GM23338 (cell line): ENCODE measurements at regions not wholly inside any gene's neighbourhood (a gene's known extent, or its start where the extent isn't known, plus 50 kb on each side); places are given as distances from the start of the nearest gene placed in this dataset.
"Not testable (repeated sequence)": the region's sequence is repeated elsewhere in the genome, so short reads cannot be mapped to it uniquely, and the experiment has no call there.

Experiments
- ATAC-seq: fragments of 200-7000 bp; cut with Tn5 transposase; 3 replicates; pipeline ENCODE4 v1.9.1; 2020
- DNase-seq: peaks from one replicate; pipeline ENCODE4 v3.0.0-alpha.2; 2015; ENCODE audit warnings: low spot score
- H2AFZ ChIP-seq: fragments of 200-600 bp; sonication (generic); 2 replicates; pipeline ENCODE4 v1.8.0; 2016; ENCODE audit warnings: antibody characterized with exemption, mild to moderate bottlenecking, moderate library complexity
- H3F3A ChIP-seq: fragments of 200-600 bp; sonication (generic); replicated peaks from 2 replicates; pipeline ENCODE4 v1.8.0; 2017; ENCODE audit warnings: antibody characterized with exemption, mixed run types, low read depth
- H3K27ac ChIP-seq: fragments of 200-600 bp; sonication (generic); 2 replicates; pipeline ENCODE4 v1.6.1; 2016; ENCODE audit warnings: low read depth
- H3K27me3 ChIP-seq: fragments of 200-600 bp; sonication (generic); 2 replicates; pipeline ENCODE4 v1.8.0; 2016; ENCODE audit warnings: mild to moderate bottlenecking, mixed run types, moderate library complexity; ENCODE audit not compliant: insufficient read depth
- H3K36me3 ChIP-seq: fragments of 200-600 bp; sonication (generic); 2 replicates; pipeline ENCODE4 v1.8.0; 2016; ENCODE audit warnings: mild to moderate bottlenecking; ENCODE audit not compliant: insufficient read depth
- H3K4me1 ChIP-seq: fragments of 200-600 bp; sonication (generic); 2 replicates; pipeline ENCODE4 v1.8.0; 2016; ENCODE audit warnings: mild to moderate bottlenecking, moderate library complexity; ENCODE audit not compliant: insufficient read depth
- H3K4me2 ChIP-seq: fragments of 200-600 bp; sonication (generic); 2 replicates; pipeline ENCODE4 v1.7.1; 2017; ENCODE audit warnings: mixed run types
- H3K4me3 ChIP-seq: fragments of 200-600 bp; sonication (generic); 2 replicates; pipeline ENCODE4 v1.6.1; 2016; ENCODE audit warnings: mixed run types
- H3K79me2 ChIP-seq: fragments of 200-600 bp; sonication (generic); replicated peaks from 2 replicates; pipeline ENCODE4 v1.8.0; 2017; ENCODE audit warnings: mild to moderate bottlenecking; ENCODE audit not compliant: insufficient read depth
- H3K9me2 ChIP-seq: fragments of 200-600 bp; sonication (generic); 2 replicates; pipeline ENCODE4 v1.8.0; 2017; ENCODE audit not compliant: insufficient read depth
- H4K20me1 ChIP-seq: fragments of 200-600 bp; sonication (generic); replicated peaks from 2 replicates; pipeline ENCODE4 v1.8.0; 2017; ENCODE audit warnings: mild to moderate bottlenecking; ENCODE audit not compliant: insufficient read depth
- H3K27ac Mint-ChIP-seq: 2 replicates; pipeline ENCODE4 v1.8.0; 2020; ENCODE audit warnings: inconsistent platforms, mild to moderate bottlenecking, moderate library complexity, mixed read lengths
- H3K27me3 Mint-ChIP-seq: 3 replicates; pipeline ENCODE4 v1.8.0; 2022; ENCODE audit warnings: low read depth, mild to moderate bottlenecking, moderate library complexity, mixed read lengths, inconsistent platforms; ENCODE audit not compliant: insufficient read depth, poor library complexity
- H3K36me3 Mint-ChIP-seq: 3 replicates; pipeline ENCODE4 v1.8.0; 2021; ENCODE audit warnings: low read depth, mild to moderate bottlenecking, inconsistent platforms, moderate library complexity, mixed read lengths
- H3K4me1 Mint-ChIP-seq: 3 replicates; pipeline ENCODE4 v1.8.0; 2020; ENCODE audit warnings: mild to moderate bottlenecking, inconsistent platforms, mixed read lengths
- H3K4me3 Mint-ChIP-seq: 3 replicates; pipeline ENCODE4 v1.8.0; 2021; ENCODE audit warnings: moderate library complexity, mild to moderate bottlenecking, inconsistent platforms, mixed read lengths
- H3K9me3 Mint-ChIP-seq: 3 replicates; pipeline ENCODE4 v1.8.0; 2020; ENCODE audit warnings: moderate library complexity, mild to moderate bottlenecking, inconsistent platforms, mixed read lengths
- CREB1 ChIP-seq: fragments of 250-450 bp; sonication (Bioruptor Pico); IDR thresholded peaks from 2 replicates; pipeline ENCODE4 v1.5.0; 2020; ENCODE audit warnings: low read depth, mild to moderate bottlenecking, moderate library complexity
- EZH2 ChIP-seq: fragments of 200-600 bp; sonication (generic); IDR thresholded peaks from one replicate; pipeline ENCODE4 v1.8.0; 2017; ENCODE audit warnings: antibody characterized with exemption, mild to moderate bottlenecking, low read depth; ENCODE audit not compliant: unreplicated experiment
- EZH2phosphoT487 ChIP-seq: fragments of 200-600 bp; sonication (generic); IDR thresholded peaks from one replicate; pipeline ENCODE4 v1.8.1; 2018; ENCODE audit warnings: antibody characterized with exemption; ENCODE audit not compliant: unreplicated experiment
- POLR2AphosphoS5 ChIP-seq: IDR thresholded peaks from 2 replicates; pipeline ENCODE4 v1.6.1; 2016; ENCODE audit warnings: antibody characterized with exemption, low read depth
- STAT1 ChIP-seq: IDR thresholded peaks from one replicate; pipeline ENCODE4 v1.6.1; 2016; ENCODE audit warnings: antibody characterized with exemption; ENCODE audit not compliant: unreplicated experiment
- ZNF114 ChIP-seq: fragments of 250-450 bp; sonication (Bioruptor Pico); IDR thresholded peaks from 2 replicates; pipeline ENCODE4 v1.5.0; 2020; ENCODE audit warnings: mild to moderate bottlenecking, moderate library complexity
- ZNF331 ChIP-seq: fragments of 250-450 bp; sonication (Bioruptor Pico); IDR thresholded peaks from 2 replicates; pipeline ENCODE4 v1.5.0; 2020; ENCODE audit warnings: low read depth, mild to moderate bottlenecking, moderate library complexity
- TF ChIP-seq, protein P1 (sequence below): IDR thresholded peaks from one replicate; pipeline ENCODE4 v1.6.1; 2018; ENCODE audit warnings: antibody characterized with exemption; ENCODE audit not compliant: unreplicated experiment
- TF ChIP-seq, protein P2 (sequence below): IDR thresholded peaks from 2 replicates; pipeline ENCODE4 v1.6.1; 2016; ENCODE audit warnings: antibody characterized with exemption

DNA sequence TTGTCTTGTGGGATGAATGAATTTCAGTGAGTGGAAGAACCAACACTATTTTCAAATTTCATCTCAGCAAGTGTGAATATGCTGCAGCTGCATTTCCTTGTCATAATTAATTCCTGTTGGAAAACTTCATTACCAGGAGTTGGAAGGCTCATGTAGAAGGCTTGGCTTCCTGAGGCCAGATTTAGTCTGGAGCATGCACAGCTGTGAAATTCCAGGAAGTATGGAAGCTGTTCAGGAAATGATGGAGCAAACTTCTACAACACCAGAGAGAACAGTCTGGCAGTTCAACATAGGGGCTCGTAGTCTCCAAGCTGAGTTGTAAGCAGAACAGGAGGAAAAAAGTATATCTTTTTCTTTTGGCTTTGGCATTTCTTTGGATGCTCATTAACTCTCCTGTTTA lies 1439.9 kb upstream of the CELF2 start:
- no peak for ATAC-seq
- Histone ChIP-seq H4K20me1 (no peaks in the 10 kb centered on the region), H3K36me3 (no peaks in the 10 kb centered on the region), H3K4me2 (no peak overlapping the region), H2AFZ (no peak overlapping the region), H3F3A (no peaks in the 10 kb centered on the region), H3K4me1 (no peaks in the 10 kb centered on the region), H3K27ac (no peak overlapping the region), H3K4me3 (no peak overlapping the region), H3K27me3 (no peaks in the 10 kb centered on the region), H3K9me2 (0 out of 2 replicates have a peak, but pooled peaks cover 3% of the 10 kb centered on the region), H3K79me2 (no peaks in the 10 kb centered on the region)
- Mint-ChIP-seq H3K4me1 (no peaks in the 10 kb centered on the region), H3K4me3 (no peak overlapping the region), H3K9me3 (no peaks in the 10 kb centered on the region), H3K36me3 (no peaks in the 10 kb centered on the region), H3K27ac (no peak overlapping the region), H3K27me3 (peaks cover 2% of the 10 kb centered on the region)
- TF ChIP-seq EZH2 (no peak), ZNF114 (CRISPR knock-in tag) (no peak)
- DNase-seq = no peak

DNA sequence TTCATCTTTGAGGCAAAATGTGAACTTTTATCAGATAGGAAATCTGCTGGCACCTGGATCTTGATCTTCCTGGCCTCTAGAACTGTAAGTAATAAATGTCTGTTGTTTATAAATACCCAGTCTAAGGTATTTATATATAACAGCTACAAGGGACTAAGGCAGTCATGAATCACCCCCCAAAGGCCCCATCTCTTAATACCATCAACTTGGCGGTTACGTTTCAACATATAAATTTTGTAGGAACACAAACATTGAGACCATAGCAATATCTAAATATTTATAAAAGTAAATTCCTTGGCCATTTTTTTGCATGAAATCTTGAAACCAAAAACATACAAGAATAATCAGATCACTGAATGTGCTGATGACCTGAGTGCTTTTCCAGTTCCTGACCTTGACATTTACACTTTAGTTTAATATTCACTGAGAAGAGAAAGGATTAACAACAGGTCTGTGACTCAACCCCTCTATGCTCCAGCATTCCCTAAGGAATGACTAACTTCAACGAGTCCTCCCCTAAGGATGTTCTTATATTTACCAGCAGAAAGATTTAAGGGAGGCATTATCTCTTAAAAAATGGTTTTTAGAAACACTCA lies 1438.5 kb upstream of the CELF2 start:
- Histone ChIP-seq H3F3A (no peaks in the 10 kb centered on the region), H4K20me1 (no peaks in the 10 kb centered on the region), H3K9me2 (0 out of 2 replicates have a peak, but pooled peaks cover 3% of the 10 kb centered on the region), H3K4me1 (no peaks in the 10 kb centered on the region), H3K4me2 (no peak overlapping the region), H2AFZ (no peak overlapping the region), H3K36me3 (no peaks in the 10 kb centered on the region), H3K27ac (no peak overlapping the region), H3K27me3 (no peaks in the 10 kb centered on the region), H3K79me2 (no peaks in the 10 kb centered on the region), H3K4me3 (no peak overlapping the region)
- ATAC-seq = no peak
- no peaks in the 10 kb centered on the region for H3K36me3 Mint-ChIP-seq
- H3K4me1 Mint-ChIP-seq = no peaks in the 10 kb centered on the region
- TF ChIP-seq EZH2 = no peak
- TF ChIP-seq STAT1 = no peak
- TF ChIP-seq POLR2AphosphoS5 = no peak
- no peak for TF ChIP-seq CREB1
- no peak for TF ChIP-seq ZNF114 (CRISPR knock-in tag)
- TF ChIP-seq ZNF331 = no peak
- TF ChIP-seq EZH2phosphoT487 = no peak
- TF ChIP-seq, protein P1, sequence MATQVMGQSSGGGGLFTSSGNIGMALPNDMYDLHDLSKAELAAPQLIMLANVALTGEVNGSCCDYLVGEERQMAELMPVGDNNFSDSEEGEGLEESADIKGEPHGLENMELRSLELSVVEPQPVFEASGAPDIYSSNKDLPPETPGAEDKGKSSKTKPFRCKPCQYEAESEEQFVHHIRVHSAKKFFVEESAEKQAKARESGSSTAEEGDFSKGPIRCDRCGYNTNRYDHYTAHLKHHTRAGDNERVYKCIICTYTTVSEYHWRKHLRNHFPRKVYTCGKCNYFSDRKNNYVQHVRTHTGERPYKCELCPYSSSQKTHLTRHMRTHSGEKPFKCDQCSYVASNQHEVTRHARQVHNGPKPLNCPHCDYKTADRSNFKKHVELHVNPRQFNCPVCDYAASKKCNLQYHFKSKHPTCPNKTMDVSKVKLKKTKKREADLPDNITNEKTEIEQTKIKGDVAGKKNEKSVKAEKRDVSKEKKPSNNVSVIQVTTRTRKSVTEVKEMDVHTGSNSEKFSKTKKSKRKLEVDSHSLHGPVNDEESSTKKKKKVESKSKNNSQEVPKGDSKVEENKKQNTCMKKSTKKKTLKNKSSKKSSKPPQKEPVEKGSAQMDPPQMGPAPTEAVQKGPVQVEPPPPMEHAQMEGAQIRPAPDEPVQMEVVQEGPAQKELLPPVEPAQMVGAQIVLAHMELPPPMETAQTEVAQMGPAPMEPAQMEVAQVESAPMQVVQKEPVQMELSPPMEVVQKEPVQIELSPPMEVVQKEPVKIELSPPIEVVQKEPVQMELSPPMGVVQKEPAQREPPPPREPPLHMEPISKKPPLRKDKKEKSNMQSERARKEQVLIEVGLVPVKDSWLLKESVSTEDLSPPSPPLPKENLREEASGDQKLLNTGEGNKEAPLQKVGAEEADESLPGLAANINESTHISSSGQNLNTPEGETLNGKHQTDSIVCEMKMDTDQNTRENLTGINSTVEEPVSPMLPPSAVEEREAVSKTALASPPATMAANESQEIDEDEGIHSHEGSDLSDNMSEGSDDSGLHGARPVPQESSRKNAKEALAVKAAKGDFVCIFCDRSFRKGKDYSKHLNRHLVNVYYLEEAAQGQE = no peak
- TF ChIP-seq, protein P2, sequence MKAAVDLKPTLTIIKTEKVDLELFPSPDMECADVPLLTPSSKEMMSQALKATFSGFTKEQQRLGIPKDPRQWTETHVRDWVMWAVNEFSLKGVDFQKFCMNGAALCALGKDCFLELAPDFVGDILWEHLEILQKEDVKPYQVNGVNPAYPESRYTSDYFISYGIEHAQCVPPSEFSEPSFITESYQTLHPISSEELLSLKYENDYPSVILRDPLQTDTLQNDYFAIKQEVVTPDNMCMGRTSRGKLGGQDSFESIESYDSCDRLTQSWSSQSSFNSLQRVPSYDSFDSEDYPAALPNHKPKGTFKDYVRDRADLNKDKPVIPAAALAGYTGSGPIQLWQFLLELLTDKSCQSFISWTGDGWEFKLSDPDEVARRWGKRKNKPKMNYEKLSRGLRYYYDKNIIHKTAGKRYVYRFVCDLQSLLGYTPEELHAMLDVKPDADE = no peak
- H3K9me3 Mint-ChIP-seq = no peaks in the 10 kb centered on the region
- peaks cover 2% of the 10 kb centered on the region for H3K27me3 Mint-ChIP-seq
- no peak overlapping the region for H3K4me3 Mint-ChIP-seq
- DNase-seq = no peak
- no peak overlapping the region for H3K27ac Mint-ChIP-seq

DNA sequence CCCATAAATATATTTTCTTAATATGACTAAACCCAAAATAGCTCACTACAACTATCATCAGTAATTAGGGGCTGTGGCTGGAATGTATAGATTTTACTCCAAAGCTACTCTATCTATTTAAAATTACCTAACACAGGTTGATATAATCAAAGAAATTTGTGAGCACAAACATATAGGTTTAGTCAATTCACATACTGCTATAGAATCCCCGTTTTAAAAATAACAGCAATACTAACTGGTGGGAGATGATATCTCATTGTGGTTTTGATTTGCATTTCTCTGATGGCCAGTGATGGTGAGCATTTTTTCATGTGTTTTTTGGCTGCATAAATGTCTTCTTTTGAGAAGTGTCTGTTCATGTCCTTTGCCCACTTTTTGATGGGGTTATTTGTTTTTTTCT lies 1434.9 kb upstream of the CELF2 start:
- not testable (repeated sequence) for H2AFZ ChIP-seq, H3K27me3 Mint-ChIP-seq, H3K4me2 ChIP-seq, H3K4me1 Mint-ChIP-seq, H3K36me3 Mint-ChIP-seq, H3K4me3 ChIP-seq, H3K9me2 ChIP-seq, H3K4me3 Mint-ChIP-seq, ATAC-seq, H4K20me1 ChIP-seq, H3K9me3 Mint-ChIP-seq, H3F3A ChIP-seq, H3K79me2 ChIP-seq, H3K27ac ChIP-seq, H3K4me1 ChIP-seq, H3K27me3 ChIP-seq, DNase-seq, H3K36me3 ChIP-seq, H3K27ac Mint-ChIP-seq
